ENCODE measurements at regions not wholly inside any gene's neighbourhood (a gene's known extent, or its start where the extent isn't known, plus 50 kb on each side); places are given as distances from the start of the nearest gene placed in this dataset.

GRCh38 chr7:156104501-156105336, 292.5 kb upstream of the SHH start:
- no peak for DNase-seq (ENCODE audit: low read depth in 3 of 3)

DNA sequence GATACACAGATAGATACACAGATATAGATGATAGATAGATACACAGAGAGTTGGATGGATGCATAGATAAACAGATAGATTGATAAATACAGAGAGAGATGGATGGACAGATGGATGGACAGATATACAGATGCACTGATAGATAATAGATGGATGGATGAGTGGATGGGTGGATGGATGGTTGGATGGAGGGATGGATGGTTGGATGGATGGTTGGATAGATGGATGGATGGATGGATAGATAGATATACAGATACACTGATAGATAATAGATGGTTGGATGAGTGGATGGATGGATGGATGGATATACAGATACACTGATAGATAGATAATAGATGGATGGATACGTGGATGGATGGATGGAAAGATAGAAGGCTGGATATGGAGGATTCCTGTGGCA, 290.0 kb upstream of the SHH start:
- no peak for DNase-seq (ENCODE audit: low read depth in 3 of 3)

- no peak for DNase-seq (ENCODE audit: low read depth in 3 of 3)
These were observed 289.1 kb upstream of the SHH start for GRCh38 chr7:156101355-156101754.

GRCh38 chr7:156100086-156100485, 287.8 kb upstream of the SHH start:
- DNase-seq (ENCODE audit: low read depth in 3 of 3) = no peak

DNA sequence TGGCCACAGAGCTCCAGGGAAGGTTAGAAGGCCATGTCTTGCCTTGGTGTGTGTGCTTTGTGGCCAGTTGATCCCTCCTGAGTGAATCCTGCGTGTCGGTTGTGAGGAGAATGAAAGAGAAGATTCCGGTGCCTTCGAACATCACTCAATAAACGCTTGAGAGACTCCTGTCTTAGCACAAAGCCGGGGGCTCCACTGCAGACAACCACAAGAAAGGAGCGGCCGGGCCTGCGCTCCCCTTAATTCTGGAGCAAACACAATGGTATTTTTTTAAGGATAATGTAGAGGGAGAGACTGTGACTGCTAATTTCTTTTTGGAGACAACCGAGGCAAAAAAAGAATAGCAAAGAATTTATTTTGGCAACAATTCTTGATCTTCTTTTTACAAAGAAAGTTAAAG, 286.8 kb upstream of the SHH start:
- no peak for DNase-seq (ENCODE audit: low read depth in 3 of 3)

GRCh38 chr7:156096771-156097538, 284.7 kb upstream of the SHH start:
- no peak for DNase-seq (ENCODE audit: low read depth in 3 of 3)

GRCh38 chr7:156095908-156096539, 283.8 kb upstream of the SHH start:
- DNase-seq (ENCODE audit: low read depth in 3 of 3) = peak in 1 of 3 experiments; percentile 7

GRCh38 chr7:156094350-156095146, 282.3 kb upstream of the SHH start:
- DNase-seq (ENCODE audit: low read depth in 3 of 3) = no peak

GRCh38 chr7:156092307-156092706, 280.0 kb upstream of the SHH start:
- no peak for DNase-seq (ENCODE audit: low read depth in 3 of 3)

- DNase-seq (ENCODE audit: low read depth in 3 of 3) = no peak
These were observed 279.3 kb upstream of the SHH start for GRCh38 chr7:156091519-156092080.

DNA sequence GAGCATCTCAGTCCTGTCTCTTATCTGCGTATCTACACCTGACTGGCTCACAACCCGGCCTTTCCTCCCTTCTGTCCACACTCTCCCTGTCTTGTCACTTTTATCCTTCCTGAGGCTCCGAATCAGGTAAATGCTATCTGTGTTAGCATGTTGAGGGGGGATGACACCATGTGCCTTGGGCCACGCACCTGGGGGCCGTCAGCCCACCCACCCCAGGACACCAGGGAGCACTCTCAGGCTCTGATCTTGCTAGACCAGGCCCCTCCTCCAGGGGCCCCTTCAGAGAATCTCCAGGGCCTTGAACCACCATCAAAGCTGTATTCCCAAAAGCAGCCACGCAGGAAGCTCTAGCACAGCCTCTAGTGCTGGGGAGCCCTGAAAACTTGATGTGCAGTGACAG, 278.7 kb upstream of the SHH start:
- no peak for DNase-seq (ENCODE audit: low read depth in 3 of 3)

GRCh38 chr7:156089222-156089621, 277.0 kb upstream of the SHH start:
- DNase-seq (ENCODE audit: low read depth in 3 of 3) = no peak

GRCh38 chr7:156088115-156088514, 275.9 kb upstream of the SHH start:
- no peak for DNase-seq (ENCODE audit: low read depth in 3 of 3)

DNA sequence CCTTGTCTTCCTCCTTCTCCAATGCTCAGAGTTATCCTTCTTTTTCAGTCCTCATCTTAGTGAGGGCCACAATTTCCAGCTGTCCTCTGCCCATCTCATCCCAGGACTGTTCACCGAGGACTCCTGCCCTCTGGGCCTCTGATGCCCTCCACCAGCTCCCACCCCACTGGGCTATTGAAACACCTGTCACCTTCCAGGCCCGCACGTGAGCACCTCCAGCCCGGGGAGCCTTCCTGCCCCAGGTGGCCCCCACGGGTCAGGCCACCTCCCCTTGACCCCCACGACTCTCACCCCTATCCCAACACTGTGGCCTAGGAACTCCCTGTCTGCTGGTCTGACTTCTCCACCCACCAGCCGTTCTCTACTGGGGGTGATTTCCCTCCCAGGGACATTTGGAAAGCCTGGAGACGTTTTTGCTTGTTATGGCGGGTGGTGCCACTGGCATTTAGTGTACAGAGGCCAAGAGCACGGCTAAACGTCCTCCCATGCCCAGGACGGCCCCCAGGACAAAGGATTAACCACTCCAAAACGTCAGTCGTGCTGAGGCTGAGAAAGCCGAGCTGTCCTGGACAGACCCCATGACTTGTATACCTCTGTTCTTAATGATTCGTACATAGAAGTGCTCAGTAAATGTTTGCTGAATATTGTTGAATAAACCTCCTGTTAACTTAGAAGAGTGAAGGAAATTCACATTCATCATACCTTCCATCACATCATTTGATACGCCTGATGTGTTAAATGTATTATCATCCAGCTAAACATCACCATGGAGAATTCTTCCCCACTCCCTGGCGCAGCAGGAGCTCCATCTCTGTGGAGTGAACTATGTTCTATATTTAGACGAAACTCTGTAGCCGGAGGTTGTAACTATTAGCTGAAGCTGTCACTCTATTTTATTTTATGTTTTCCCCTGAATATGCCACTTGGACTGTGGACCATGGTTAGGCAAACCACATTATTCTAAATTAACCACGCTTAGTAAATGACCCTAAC, 270.1 kb upstream of the SHH start:
- DNase-seq (ENCODE audit: low read depth in 3 of 3) = no peak

DNA sequence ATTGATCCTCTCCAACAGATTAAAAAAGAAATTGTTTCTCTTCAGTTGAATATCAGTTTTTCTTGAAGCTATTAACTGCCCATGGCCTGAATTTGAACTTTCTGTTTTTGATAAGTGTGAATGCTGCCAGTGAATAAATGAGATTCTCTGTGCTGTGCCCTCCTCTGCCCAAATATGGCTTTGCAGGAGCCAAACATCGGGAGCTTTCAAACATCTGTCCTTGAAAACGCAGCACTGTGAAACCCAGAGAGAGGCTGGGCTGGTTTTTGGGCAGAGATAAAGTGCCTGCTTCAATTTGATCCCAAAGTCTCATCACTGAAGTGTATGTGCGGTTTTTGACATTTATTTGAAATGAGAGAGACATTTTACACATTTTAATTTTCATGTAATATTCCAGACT, 268.3 kb upstream of the SHH start:
- DNase-seq (ENCODE audit: low read depth in 3 of 3) = no peak

DNA sequence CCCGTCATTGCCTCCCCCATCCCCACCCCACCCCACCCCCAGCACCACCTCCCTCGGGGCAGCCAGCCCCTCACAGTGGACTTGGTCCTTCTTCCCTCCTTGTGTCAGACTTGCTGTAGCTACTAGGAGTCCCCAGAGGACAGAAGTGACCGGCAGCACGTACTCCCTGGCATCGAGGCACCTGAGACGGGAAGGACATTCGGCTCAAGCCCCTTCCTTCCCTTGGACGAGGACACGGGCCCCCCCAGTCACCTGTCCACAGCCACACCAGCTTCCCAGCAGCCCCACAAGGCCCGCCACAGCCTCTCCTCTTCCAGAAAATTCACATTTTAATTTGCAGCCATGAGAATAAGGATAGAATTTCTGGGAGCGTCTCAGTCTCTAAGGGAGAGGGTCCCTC, 267.8 kb upstream of the SHH start:
- no peak for DNase-seq (ENCODE audit: low read depth in 3 of 3)

GRCh38 chr7:156079156-156079555, 266.9 kb upstream of the SHH start:
- no peak for DNase-seq (ENCODE audit: low read depth in 3 of 3)

- no peak for DNase-seq (ENCODE audit: low read depth in 3 of 3)
These were observed 262.8 kb upstream of the SHH start for GRCh38 chr7:156074982-156075615.

- DNase-seq (ENCODE audit: low read depth in 3 of 3) = no peak
These were observed 261.8 kb upstream of the SHH start for GRCh38 chr7:156074084-156074483.

All from stimulated activated CD4-positive, alpha-beta T cell treated with anti-CD3 and anti-CD28 coated beads, TNF-alpha, amount 100 ng/mL, for 24 hours (primary cell).